ENCODE measurements at regions not wholly inside any gene's neighbourhood (a gene's known extent, or its start where the extent isn't known, plus 50 kb on each side); places are given as distances from the start of the nearest gene placed in this dataset.

DNA sequence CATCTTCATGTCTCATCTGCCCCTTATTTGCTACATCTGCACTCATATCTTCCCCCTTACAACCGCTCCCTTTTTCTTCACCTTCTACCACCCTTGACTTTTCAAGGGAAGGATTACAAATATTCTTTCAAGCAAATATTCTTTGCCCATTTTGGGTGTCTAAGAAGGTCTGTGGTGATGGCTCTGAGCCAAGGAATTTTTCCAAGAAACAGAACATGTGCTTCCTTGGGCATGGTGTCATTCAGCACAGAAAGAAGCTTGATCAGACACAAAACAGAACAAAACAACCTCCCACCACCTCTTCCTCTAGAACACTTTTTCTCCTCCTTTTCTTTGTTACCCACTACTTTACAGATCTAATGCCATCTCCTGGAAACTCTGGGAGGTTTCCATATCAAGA lies 313.7 kb downstream of the SATB2 start:
- Histone ChIP-seq H3K27ac (no peak overlapping the region), H3K4me3 (no peak overlapping the region), H3K4me2 (no peak overlapping the region), H3K9ac (no peak overlapping the region), H3K4me1 (no peaks in the 10 kb centered on the region), H3K36me3 (no peaks in the 10 kb centered on the region), H3K27me3 (no peaks in the 10 kb centered on the region), H3K9me3 (replicated peaks in 1 of 11) (peaks cover 0 to 8% (median 0%) of the 10 kb centered on the region in 11 experiments; a peak in 3 of 22 replicates), H4K20me1 (no peaks in the 10 kb centered on the region)
- no peak for TF ChIP-seq Cebpa-rat (IDR thresholded peaks at IDR 0.05)

DNA sequence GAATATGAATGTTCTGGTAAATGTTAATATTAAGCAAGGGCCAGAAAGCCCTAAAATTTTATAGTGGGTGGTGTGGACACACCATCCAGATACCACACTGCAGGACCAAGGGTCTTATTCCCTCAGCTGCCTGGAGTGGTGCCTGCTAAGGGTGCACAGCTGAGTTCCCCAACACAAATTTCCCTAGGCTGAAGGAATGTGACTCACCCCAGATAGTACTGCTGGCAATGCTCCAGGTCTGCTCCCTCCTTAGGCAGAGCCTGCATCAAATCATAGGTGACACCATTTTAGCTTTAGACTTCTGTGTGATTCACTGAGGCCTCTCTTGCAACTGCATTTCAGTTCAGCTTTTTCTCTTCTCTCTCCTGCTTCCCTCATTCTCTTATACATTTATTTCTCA lies 321.1 kb downstream of the SATB2 start:
- Histone ChIP-seq H3K4me2 (no peak overlapping the region), H3K4me1 (no peaks in the 10 kb centered on the region), H3K36me3 (no peaks in the 10 kb centered on the region), H3K9me3 (replicated peaks in 1 of 11) (peaks cover 0 to 7% (median 0%) of the 10 kb centered on the region in 11 experiments; a peak in 2 of 22 replicates), H3K27me3 (no peaks in the 10 kb centered on the region), H4K20me1 (no peaks in the 10 kb centered on the region), H3K4me3 (no peak overlapping the region), H3K27ac (no peak overlapping the region), H3K9ac (no peak overlapping the region)
- no peak for TF ChIP-seq Cebpa-rat (IDR thresholded peaks at IDR 0.05)

DNA sequence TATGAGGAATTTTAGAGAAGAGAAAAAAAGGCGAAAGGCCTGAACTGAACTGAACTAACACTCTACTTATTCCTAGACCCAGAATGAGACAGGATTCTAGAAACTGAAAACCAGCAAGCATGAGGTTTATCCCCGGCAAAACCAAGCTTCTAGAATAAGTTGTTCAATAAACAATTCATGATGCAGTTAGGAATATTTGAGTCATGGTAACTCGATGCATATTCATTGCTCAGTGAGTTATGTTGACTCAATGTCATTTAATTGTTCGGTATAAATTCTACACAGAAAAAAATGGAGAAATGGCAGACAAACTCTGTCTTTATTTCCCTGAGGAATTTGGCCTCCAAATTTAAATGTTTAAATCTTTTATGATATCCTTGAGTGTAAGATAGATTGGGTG lies 321.5 kb downstream of the SATB2 start:
- H3K4me3 ChIP-seq = no peak overlapping the region
- H3K4me2 ChIP-seq = no peak overlapping the region
- H3K9ac ChIP-seq = no peak overlapping the region
- H3K36me3 ChIP-seq = no peaks in the 10 kb centered on the region
- TF ChIP-seq Cebpa-rat (IDR thresholded peaks at IDR 0.05) = no peak
- no peaks in the 10 kb centered on the region for H3K27me3 ChIP-seq
- H4K20me1 ChIP-seq = no peaks in the 10 kb centered on the region
- peaks cover 0 to 5% (median 0%) of the 10 kb centered on the region in 11 experiments; a peak in 1 of 22 replicates for H3K9me3 ChIP-seq (replicated peaks in 1 of 11)
- no peak overlapping the region for H3K27ac ChIP-seq
- no peaks in the 10 kb centered on the region for H3K4me1 ChIP-seq

DNA sequence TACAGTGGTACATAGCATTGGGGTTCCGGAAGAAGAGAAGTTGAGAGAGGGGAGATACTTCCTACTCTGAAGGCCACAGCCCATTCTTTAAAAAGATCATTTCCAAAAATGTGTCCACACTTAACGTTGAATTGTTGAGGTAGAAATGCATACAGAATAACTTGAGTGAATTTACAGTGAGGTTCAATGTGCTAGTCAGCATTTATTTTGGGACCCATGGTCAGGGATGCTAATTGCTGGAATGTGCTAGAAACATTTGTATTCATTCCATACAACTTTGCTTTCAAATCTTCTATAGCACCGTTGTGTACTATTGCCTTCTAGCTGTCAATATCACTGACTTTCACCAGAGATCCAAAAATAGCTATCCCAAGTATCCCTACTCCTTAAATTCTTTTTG lies 325.9 kb downstream of the SATB2 start:
- Histone ChIP-seq H3K4me3 (no peak overlapping the region), H3K27me3 (no peaks in the 10 kb centered on the region), H4K20me1 (no peaks in the 10 kb centered on the region), H3K4me2 (no peak overlapping the region), H3K4me1 (no peaks in the 10 kb centered on the region), H3K27ac (no peak overlapping the region), H3K9me3 (replicated peaks in 1 of 11) (no peaks in the 10 kb centered on the region), H3K36me3 (no peaks in the 10 kb centered on the region), H3K9ac (no peak overlapping the region)
- TF ChIP-seq Cebpa-rat (IDR thresholded peaks at IDR 0.05) = no peak

DNA sequence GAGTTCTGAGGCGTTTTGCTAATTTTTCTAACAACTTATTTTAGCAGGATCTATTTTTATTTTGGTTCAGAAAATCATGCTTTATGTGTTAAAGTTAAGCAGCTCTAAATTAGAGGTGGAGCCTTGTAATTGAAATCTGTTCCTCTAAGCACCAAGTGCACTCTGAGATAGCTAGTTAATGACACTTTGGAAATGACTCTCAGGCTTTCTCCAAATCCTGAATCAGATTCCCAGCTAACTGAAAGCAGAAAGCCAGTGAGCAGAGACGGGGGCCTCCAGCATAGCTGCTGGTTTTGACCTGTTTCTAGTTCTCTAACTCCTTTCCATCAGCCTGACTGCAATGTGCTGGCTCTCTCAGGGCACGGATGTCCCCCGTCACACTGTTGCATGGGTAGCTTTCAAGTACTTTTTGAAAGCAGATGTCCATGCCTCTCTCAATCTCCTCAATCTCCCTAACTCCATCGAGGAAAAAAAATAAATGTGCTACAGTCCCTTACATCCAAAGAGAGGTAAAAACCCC lies 326.5 kb downstream of the SATB2 start:
- no peak overlapping the region for H3K4me2 ChIP-seq

DNA sequence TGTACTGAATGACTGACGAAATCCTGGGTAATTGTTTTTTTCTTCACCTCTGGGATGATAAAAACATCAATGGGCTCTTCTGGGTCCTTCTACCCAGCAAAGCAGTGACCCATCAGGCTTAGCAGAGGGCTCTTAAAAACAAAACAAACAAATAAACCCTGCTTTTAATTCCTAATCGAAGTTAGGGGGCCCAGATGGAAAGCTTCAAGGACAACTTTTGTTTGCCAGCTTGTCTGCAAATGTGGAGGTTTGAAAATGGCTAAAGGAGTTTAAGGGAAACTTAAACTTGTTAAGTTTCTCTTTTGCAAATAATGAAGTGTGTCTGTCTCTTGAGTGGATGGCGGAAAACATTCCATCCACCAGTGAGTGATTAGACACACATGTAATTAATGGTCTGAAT lies 327.2 kb downstream of the SATB2 start:
- Histone ChIP-seq H3K9me3 (replicated peaks in 1 of 11) (no peaks in the 10 kb centered on the region), H4K20me1 (no peaks in the 10 kb centered on the region), H3K36me3 (no peaks in the 10 kb centered on the region), H3K27me3 (no peaks in the 10 kb centered on the region), H3K4me3 (no peak overlapping the region), H3K27ac (no peak overlapping the region), H3K4me1 (no peaks in the 10 kb centered on the region), H3K4me2 (no peak overlapping the region), H3K9ac (no peak overlapping the region)
- TF ChIP-seq Cebpa-rat (IDR thresholded peaks at IDR 0.05) = no peak

More for the DNA sequence above, 326.5 kb downstream of the SATB2 start:
- no peak for TF ChIP-seq Cebpa-rat (IDR thresholded peaks at IDR 0.05)
- Histone ChIP-seq H3K9me3 (replicated peaks in 1 of 11) (no peaks in the 10 kb centered on the region), H3K9ac (no peak overlapping the region), H3K36me3 (no peaks in the 10 kb centered on the region), H3K27me3 (no peaks in the 10 kb centered on the region), H3K4me1 (no peaks in the 10 kb centered on the region), H4K20me1 (no peaks in the 10 kb centered on the region), H3K4me3 (no peak overlapping the region), H3K27ac (no peak overlapping the region)

DNA sequence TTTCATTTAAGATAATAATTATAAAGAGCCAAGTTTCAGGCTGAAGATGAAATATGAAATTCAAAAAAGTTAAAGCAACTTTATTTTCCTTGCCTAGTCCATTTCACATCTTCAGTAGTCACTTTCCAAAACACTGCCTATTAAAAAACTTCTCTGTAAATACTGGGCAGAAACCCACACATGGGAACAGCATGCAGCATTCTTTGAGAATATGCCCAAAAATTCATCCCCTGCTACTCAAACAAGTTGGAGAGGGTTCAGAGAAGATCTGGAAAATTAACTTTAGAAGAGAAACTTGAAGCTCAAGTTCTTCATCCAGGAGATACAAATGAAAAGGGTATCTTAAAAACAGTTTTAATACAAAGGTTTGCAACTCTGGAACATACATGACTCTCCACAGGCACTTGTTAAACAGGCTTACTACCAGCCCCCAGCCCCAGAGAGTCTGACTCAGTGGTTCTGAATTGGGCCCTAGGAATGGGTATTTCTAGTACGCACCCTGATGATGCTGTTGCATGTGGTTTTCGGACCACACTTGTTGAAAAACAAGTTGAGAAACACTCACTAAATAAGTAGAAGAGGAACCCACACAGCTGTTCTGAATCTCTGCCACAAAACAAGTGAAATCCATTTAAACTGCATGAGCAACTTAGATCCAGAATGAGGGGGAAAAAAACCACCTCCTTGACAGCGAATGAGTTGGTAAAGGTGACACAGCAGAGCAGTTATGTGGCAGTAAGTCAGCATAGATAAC lies 329.1 kb downstream of the SATB2 start:
- Histone ChIP-seq H3K9ac (no peak overlapping the region), H3K27ac (no peak overlapping the region), H3K9me3 (replicated peaks in 1 of 11) (no peaks in the 10 kb centered on the region), H4K20me1 (no peaks in the 10 kb centered on the region), H3K4me3 (no peak overlapping the region), H3K4me1 (no peaks in the 10 kb centered on the region), H3K36me3 (no peaks in the 10 kb centered on the region), H3K27me3 (no peaks in the 10 kb centered on the region), H3K4me2 (no peak overlapping the region)
- no peak for TF ChIP-seq Cebpa-rat (IDR thresholded peaks at IDR 0.05)

DNA sequence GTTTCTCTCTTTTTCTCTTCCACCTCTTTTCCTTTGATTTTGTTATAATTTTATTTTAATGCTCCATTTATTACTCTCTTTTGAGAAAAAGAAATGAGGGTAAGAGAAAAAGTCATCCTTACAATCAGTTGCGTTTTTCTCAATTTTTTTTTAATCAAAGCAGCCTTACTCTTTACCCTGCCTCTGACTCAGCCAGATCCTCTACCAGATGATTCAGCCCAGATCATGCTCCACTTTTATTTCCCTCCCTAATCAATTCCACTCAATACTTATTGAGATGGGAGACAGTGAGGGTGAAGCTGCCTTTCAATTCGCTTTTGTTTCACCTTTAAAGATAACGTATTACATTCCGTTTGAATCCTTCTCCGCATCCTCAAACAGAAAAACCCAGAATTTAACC lies 337.9 kb downstream of the SATB2 start:
- Histone ChIP-seq H3K9me3 (replicated peaks in 1 of 11) (no peaks in the 10 kb centered on the region), H3K27me3 (no peaks in the 10 kb centered on the region), H3K36me3 (no peaks in the 10 kb centered on the region), H3K4me1 (no peaks in the 10 kb centered on the region), H3K4me3 (no peak overlapping the region), H3K9ac (no peak overlapping the region), H4K20me1 (no peaks in the 10 kb centered on the region), H3K27ac (no peak overlapping the region), H3K4me2 (no peak overlapping the region)
- no peak for TF ChIP-seq Cebpa-rat (IDR thresholded peaks at IDR 0.05)

DNA sequence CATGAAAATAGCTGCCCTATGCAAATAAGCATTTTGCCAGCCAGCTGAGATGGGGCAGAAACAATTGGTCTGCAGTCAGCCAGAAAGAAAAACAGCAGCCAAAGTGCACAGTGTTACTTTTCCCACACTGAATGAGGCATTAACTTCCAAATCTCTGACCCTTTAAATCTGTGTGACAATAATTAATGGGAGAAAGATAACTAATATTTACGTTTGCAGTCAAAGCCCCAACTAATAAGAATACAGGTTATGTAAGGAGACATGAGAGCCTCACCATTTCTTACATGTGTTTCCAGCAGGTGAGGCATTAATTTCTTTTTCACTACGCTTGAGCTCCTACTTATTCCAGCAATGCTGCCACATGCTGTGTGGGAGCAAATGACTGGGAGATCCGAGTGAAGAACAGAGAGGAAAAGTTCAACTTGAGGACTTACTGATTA lies 339.0 kb downstream of the SATB2 start:
- no peak for TF ChIP-seq Cebpa-rat (IDR thresholded peaks at IDR 0.05)
- Histone ChIP-seq H4K20me1 (no peaks in the 10 kb centered on the region), H3K9me3 (replicated peaks in 1 of 11) (no peaks in the 10 kb centered on the region), H3K27me3 (no peaks in the 10 kb centered on the region), H3K9ac (no peak overlapping the region), H3K4me1 (no peaks in the 10 kb centered on the region), H3K4me3 (no peak overlapping the region), H3K4me2 (no peak overlapping the region), H3K27ac (no peak overlapping the region), H3K36me3 (no peaks in the 10 kb centered on the region)

DNA sequence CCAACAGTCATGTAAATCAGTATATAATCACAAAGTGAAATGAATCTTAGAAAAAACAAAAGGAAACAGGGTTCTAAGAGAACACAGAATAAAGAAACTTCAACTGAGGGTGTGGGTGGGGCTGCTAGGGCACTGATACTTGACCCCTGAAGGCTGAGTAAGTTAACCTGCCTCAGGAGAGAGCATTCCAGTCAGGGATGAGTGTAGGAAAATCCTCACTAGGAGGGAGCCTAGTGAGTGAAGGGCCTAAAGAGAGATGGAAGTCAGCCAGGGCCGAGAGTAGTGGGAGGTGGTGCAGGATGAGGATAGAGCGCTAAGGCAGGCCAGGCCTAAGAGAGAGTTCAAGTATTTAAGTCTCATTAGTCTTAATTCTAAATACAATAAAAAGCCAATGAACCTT lies 342.6 kb downstream of the SATB2 start:
- H3K27me3 ChIP-seq = no peaks in the 10 kb centered on the region
- no peaks in the 10 kb centered on the region for H4K20me1 ChIP-seq
- no peak overlapping the region for H3K4me3 ChIP-seq
- no peak for TF ChIP-seq Cebpa-rat (IDR thresholded peaks at IDR 0.05)
- no peak overlapping the region for H3K9ac ChIP-seq
- no peaks in the 10 kb centered on the region for H3K9me3 ChIP-seq (replicated peaks in 1 of 11)
- H3K4me2 ChIP-seq = no peak overlapping the region
- H3K36me3 ChIP-seq = no peaks in the 10 kb centered on the region
- no peaks in the 10 kb centered on the region for H3K4me1 ChIP-seq
- H3K27ac ChIP-seq = no peak overlapping the region

All from BLaER1 treated with 17β-estradiol and CSF1 and Interleukin-3, amounts not matched to agents 10 nM and 100 nM (cell line).